ENCODE measurements at regions not wholly inside any gene's neighbourhood (a gene's known extent, or its start where the extent isn't known, plus 50 kb on each side); places are given as distances from the start of the nearest gene placed in this dataset.
A peak's percentile ranks its signal among the peaks of the same experiment; 100 is the strongest.
"Not testable (repeated sequence)": the region's sequence is repeated elsewhere in the genome, so short reads cannot be mapped to it uniquely, and the experiment has no call there.

DNA sequence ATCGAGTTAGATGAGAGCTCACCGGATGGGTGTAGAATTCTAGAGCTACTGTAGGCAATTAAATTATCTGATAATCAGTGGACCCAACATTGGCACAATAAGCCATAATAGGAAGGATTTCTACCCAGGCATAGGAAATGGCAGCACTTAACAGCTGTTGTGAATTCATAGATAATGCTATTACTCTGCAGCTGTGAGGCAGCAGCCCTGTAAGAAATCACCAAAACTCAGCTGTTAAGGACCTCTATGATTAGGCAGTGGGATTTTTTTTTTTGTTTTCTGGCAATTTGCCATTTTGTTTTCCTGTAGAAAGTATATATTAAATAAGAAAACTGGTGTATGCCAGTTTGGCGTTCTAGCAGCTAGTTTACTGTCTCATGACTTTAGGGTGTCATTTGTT is 609.1 kb upstream of the SLC35B3 start:
- no peak for DNase-seq

DNA sequence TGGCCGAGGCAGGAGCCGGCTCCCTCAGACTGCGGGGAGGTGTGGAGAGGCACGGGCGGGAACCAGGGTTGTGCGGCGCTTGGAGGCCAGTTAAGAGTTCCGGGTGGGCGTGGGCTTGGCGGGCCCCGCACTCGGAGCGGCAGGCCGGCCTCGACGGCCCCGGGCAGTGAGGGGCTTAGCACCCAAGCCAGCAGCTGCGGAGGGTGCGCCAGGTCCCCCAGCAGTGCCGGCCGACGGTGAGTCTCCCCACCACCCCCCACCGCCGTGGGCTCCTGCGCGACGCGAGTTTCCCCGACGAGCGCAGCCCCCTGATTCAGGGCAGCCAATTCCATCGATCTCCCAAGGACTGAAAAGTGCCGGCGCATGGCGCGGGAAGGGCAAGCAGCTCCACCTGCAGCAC is 605.4 kb upstream of the SLC35B3 start:
- no peak for DNase-seq

- DNase-seq = no peak
Measured at GRCh38 chr6:9039258-9039657, 603.9 kb upstream of the SLC35B3 start.

- DNase-seq = no peak
Measured at GRCh38 chr6:9028086-9028485, 592.7 kb upstream of the SLC35B3 start.

- no peak for DNase-seq
Measured at GRCh38 chr6:9025796-9026394, 590.5 kb upstream of the SLC35B3 start.

- no peak for DNase-seq
Measured at GRCh38 chr6:9025228-9025627, 589.9 kb upstream of the SLC35B3 start.

- DNase-seq = not testable (repeated sequence)
Measured at GRCh38 chr6:9024246-9024645, 588.9 kb upstream of the SLC35B3 start.

DNA sequence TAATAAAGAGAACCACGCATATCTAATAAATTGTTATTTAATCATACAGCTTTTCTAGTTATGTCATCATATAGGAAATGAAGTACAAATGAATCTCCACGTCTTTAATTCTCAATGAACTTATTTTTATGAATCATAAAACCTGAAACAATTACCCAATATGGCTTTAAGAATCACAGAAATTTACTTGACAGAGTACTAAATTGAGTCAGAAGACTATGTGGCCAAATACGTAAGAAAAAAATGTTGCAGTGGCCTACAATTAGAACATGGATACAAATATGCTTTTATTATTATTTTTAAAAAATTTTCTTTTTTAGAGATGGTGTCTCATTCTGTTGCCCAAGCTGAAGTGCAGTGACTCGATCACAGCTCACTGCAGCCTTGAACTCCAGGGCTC is 584.7 kb upstream of the SLC35B3 start:
- no peak for DNase-seq

DNA sequence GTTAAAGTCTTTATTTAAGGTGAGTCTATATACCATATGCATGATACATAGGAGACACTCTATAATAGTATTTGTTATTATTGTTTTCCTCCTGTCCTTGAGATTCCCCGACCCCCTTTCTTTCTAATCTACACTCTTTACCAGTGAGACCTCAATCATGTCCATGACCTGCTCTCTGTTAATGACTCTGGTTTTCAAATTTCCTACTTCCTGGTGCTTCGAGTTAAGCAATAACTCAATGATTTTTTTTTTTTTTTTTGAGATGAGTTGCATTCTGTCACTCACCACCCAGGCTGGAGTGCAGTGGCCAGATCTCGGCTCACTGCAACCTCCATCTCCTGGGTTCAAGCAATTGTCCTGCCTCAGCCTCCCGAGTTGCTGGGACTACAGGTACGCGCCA is 574.6 kb upstream of the SLC35B3 start:
- DNase-seq = no peak

- DNase-seq = no peak
Measured at GRCh38 chr6:9007027-9007426, 571.7 kb upstream of the SLC35B3 start.

- DNase-seq = no peak
Measured at GRCh38 chr6:9002833-9003232, 567.5 kb upstream of the SLC35B3 start.

GRCh38 chr6:8995156-8995555 is 559.8 kb upstream of the SLC35B3 start:
- no peak for DNase-seq

- DNase-seq = no peak
Measured at GRCh38 chr6:8993111-8993510, 557.8 kb upstream of the SLC35B3 start.

- DNase-seq = no peak
Measured at GRCh38 chr6:8991844-8992243, 556.5 kb upstream of the SLC35B3 start.

- DNase-seq = no peak
Measured at GRCh38 chr6:8990075-8990474, 554.7 kb upstream of the SLC35B3 start.

DNA sequence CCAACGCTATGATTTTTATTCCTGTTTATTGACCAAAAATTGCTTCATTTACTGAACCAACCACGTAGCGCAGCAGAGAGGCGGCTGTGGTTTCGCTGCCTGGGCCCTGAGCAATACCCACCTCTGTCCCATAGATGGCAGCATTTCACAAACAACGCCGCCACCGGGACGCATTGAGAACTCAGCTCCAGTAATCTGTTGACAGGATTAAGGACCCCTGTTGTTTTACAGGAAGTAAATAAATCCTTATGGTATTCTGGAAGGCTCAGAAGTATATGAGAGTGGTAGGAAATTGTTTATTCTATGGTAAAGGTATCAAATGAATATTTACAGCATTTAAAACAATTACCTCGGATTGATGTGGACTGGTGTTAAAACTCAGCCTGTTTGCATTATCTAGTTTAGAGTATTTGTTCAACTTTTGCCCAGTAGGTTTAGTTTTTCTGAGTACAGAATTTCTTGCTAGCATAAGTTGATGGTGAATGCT is 547.9 kb upstream of the SLC35B3 start:
- peak; percentile 9 for DNase-seq

DNA sequence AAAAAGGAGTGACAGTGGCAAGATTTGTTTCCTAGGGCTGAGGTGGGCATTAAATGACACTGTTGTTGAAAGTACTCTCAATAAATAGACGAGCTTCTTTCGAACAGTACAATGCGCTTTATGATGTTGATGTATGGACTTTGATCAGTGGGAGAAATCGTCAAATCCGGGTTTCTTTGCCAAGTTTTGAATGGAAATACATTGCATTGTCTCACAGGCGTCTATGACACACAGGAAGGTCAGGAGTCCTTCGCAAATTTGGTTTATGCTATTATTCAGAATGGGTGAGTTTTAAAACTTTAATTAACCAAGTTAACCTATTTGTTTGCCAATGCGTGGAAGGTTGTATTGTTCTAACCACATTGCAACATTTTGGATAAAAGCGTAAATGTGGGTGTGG is 547.3 kb upstream of the SLC35B3 start:
- DNase-seq = no peak

DNA sequence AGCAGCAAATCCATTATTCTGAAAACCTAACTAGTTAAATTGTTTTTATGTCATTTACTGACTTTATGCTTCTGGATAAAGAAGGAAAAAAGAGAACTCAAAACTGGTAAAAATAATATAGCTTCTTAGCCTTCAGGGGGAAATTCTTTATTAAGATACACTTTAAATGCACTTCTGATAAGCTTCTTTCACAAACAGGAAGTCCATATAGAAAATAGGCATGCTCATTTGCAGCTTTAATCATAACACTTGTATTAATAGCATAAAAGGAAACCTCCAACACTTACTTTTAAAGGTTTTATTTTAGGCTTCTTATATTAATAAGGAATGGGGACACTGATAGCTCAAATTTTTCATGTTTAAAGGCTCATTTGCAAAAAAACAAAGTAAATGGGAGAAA is 538.0 kb upstream of the SLC35B3 start:
- DNase-seq = no peak

DNA sequence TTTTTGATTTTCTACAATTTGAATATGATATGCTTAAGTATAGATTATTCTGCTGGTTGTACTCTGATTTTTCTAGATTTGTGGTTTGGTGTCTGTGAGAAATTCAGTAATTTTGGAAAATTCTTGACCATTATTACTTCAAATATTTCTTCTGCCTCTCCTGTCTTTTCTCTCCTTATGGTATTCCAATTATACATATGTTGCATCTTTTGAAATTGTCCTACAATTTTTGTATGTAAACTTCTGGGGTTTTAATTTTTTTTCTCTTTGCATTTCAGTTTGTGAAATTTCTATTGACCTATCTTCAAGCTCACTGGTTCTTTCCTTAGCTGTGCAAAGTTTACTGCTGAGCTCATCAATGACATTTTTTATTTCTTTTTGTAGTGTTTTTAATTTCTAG is 534.4 kb upstream of the SLC35B3 start:
- no peak for DNase-seq

DNA sequence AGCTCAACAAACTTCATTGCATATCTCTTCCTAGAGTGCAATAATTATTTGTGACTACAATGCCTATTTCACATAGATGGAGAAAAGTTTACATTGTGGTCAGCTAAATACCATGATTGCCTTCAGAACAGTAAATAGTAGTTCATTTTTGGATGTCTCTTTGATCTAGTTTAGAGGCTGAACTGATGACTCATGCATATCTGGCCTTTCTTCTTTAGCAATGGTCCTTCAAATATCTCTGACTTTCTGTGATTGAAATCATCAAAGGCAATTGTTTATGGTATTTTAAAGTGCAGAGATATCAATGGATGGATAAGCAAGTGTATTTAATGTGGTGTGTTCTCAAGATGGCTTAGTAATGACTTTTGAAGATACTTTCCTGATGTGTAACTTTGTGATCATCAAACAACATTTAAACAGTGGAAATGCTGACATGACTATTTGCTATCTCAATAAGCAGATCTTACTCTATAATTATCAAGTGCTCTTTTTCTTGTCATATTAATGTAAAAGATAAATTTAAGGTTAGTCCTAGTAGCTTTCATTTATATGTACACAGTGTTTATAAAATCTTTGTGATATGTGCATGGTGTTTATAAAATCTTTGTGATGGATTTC is 523.7 kb upstream of the SLC35B3 start:
- no peak for DNase-seq

DNA sequence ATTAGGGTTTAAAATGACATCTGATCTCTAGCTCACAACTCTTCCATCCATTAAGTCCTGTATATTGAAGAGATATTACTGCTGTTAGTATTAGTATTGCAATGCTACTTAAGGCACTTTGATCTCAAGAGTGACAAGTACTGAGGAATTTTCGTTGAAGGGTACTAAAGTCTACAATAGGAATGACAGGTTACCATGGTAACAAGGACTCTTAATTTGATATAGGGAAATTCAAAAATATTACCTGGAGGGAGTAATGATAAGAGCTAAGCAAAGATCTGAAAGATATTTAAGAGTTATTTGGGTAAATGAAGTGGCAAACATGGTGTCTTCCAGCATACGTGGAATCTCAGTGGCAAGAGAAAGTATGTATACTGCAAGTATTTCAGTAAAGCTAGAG is 518.0 kb upstream of the SLC35B3 start:
- DNase-seq = no peak

DNA sequence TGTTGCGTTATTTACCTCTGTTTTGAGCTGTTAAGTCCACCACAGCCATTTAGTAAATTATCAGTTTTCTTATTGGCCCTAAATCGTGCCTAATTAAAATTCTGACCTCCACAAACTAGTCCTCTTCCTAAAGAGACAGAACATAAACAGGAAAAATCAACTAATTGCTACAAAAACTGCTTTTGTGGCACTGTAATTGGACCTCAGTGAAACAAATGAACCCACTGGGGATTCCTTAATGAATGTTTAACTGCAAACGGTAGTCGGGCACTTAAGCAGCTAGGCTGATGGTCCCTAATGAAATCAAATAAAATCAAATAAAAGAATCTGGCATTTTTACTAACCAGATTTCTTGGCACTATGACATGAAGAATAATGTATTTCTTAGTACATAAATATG is 513.4 kb upstream of the SLC35B3 start:
- DNase-seq = no peak

- no peak for DNase-seq
Measured at GRCh38 chr6:8947900-8948299, 512.6 kb upstream of the SLC35B3 start.

GRCh38 chr6:8944548-8944947 is 509.2 kb upstream of the SLC35B3 start:
- no peak for DNase-seq

DNA sequence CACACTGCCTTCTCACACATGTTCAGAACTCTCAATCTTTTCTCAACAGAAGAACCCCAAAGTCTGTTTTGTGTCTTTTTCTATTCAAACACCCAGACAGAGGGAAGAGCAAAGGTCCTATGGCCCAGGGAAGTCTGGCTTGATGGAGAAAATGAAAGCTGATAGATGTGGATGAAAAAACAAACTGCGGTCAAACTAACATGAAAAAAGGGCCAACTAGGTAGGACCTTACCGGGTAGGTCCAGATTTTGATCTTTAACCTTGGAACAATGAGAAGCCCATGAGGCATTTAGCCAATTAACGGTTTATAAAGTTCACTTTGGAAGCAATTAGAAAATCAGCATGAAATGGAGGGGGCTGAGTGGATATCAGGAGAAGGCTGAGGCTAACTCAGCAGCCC is 507.7 kb upstream of the SLC35B3 start:
- no peak for DNase-seq
